Progenitor cell of endocrine pancreas (in vitro differentiated cells): ENCODE measurements at regions not wholly inside any gene's neighbourhood (a gene's known extent, or its start where the extent isn't known, plus 50 kb on each side); places are given as distances from the start of the nearest gene placed in this dataset.

ENCODE experiments used
- DNase-seq: peaks from one replicate; pipeline ENCODE4 v3.0.0; 2021; ENCODE audit warnings: low spot score; ENCODE audit not compliant: unreplicated experiment
- H3K27ac Mint-ChIP-seq: 2 replicates; pipeline ENCODE4 v1.8.0; 2021; ENCODE audit warnings: mild to moderate bottlenecking, moderate library complexity, mixed read lengths
- H3K27me3 Mint-ChIP-seq: 2 replicates; pipeline ENCODE4 v1.8.0; 2021; ENCODE audit warnings: mixed read lengths
- H3K36me3 Mint-ChIP-seq: 2 replicates; pipeline ENCODE4 v1.8.0; 2022; ENCODE audit warnings: mixed read lengths; ENCODE audit not compliant: insufficient read depth
- H3K4me1 Mint-ChIP-seq: 2 replicates; pipeline ENCODE4 v1.8.0; 2021; ENCODE audit warnings: low read depth, mixed read lengths
- H3K4me3 Mint-ChIP-seq: 2 replicates; pipeline ENCODE4 v1.8.0; 2021; ENCODE audit warnings: low read depth, mild to moderate bottlenecking, moderate library complexity, mixed read lengths
- H3K9me3 Mint-ChIP-seq: 2 replicates; pipeline ENCODE4 v1.8.0; 2021; ENCODE audit warnings: low read depth, mixed read lengths
- TF ChIP-seq, protein P1 (sequence below): fragments of 200-600 bp; sonication (generic); IDR thresholded peaks from one replicate; pipeline ENCODE4 v1.5.0; 2021; ENCODE audit warnings: antibody characterized with exemption, mild to moderate bottlenecking; ENCODE audit not compliant: unreplicated experiment

GRCh38 chr4:136516371-136516770 lies 1015.9 kb downstream of the PCDH18 start:
- TF ChIP-seq, protein P1, sequence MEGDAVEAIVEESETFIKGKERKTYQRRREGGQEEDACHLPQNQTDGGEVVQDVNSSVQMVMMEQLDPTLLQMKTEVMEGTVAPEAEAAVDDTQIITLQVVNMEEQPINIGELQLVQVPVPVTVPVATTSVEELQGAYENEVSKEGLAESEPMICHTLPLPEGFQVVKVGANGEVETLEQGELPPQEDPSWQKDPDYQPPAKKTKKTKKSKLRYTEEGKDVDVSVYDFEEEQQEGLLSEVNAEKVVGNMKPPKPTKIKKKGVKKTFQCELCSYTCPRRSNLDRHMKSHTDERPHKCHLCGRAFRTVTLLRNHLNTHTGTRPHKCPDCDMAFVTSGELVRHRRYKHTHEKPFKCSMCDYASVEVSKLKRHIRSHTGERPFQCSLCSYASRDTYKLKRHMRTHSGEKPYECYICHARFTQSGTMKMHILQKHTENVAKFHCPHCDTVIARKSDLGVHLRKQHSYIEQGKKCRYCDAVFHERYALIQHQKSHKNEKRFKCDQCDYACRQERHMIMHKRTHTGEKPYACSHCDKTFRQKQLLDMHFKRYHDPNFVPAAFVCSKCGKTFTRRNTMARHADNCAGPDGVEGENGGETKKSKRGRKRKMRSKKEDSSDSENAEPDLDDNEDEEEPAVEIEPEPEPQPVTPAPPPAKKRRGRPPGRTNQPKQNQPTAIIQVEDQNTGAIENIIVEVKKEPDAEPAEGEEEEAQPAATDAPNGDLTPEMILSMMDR, result no peak
- Mint-ChIP-seq H3K27me3 (no peaks in the 10 kb centered on the region), H3K4me1 (no peaks in the 10 kb centered on the region), H3K4me3 (no peak overlapping the region), H3K36me3 (no peaks in the 10 kb centered on the region), H3K27ac (no peak overlapping the region), H3K9me3 (peaks cover 12% of the 10 kb centered on the region)
- DNase-seq, result no peak

GRCh38 chr4:136505020-136505419 lies 1027.3 kb downstream of the PCDH18 start:
- no peak overlapping the region for H3K27ac Mint-ChIP-seq
- H3K36me3 Mint-ChIP-seq, result no peaks in the 10 kb centered on the region
- H3K4me3 Mint-ChIP-seq, result no peak overlapping the region
- no peaks in the 10 kb centered on the region for H3K9me3 Mint-ChIP-seq
- H3K4me1 Mint-ChIP-seq, result peaks cover 6% of the 10 kb centered on the region
- TF ChIP-seq, protein P1, result no peak
- no peak for DNase-seq
- no peaks in the 10 kb centered on the region for H3K27me3 Mint-ChIP-seq

DNA sequence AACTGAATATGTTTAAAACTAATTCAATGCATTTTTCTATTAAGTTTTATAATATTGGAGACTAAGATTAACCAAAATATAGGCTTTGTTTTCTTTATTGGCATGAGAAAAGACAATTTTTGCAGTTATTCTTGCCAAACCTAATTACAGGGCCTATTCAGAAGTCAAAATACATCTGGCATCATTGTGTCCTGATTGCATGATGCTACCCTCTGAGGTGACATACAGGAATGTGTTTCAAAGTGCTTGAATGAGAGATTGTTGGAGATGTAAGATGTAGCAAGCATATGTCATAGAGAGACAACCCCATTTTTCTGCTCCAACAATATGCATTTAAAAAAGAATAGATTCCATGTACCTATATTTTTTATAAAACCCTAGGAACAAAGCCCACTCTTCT lies 1036.4 kb downstream of the PCDH18 start:
- Mint-ChIP-seq H3K9me3 (no peaks in the 10 kb centered on the region), H3K4me3 (no peak overlapping the region), H3K27me3 (no peaks in the 10 kb centered on the region), H3K36me3 (no peaks in the 10 kb centered on the region), H3K4me1 (no peaks in the 10 kb centered on the region), H3K27ac (no peak overlapping the region)
- DNase-seq, result no peak
- TF ChIP-seq, protein P1, result no peak

DNA sequence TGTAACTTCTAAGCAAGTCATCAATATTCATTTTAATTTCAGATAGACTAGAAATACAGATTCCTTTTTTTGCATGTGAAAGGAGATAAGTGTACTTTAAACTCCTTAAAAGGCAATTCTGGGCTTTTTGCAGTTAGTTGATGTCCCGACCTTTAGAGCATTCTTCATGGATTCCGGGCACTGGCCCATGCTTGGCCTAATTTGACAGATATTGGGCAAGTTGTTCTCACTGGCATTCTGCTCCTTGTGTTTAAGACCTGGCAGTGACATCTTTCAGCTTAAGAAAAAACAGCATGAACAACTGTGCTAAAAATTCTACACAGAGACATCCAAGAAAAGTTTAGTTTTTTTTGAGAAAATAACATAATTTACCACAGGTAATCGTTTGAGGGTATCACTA lies 1037.2 kb downstream of the PCDH18 start:
- Mint-ChIP-seq H3K27me3 (no peaks in the 10 kb centered on the region), H3K4me3 (no peak overlapping the region)

GRCh38 chr4:136489101-136489500 lies 1043.2 kb downstream of the PCDH18 start:
- Mint-ChIP-seq H3K27ac (no peak overlapping the region), H3K9me3 (no peaks in the 10 kb centered on the region), H3K36me3 (no peaks in the 10 kb centered on the region), H3K27me3 (no peaks in the 10 kb centered on the region), H3K4me3 (no peak overlapping the region), H3K4me1 (no peaks in the 10 kb centered on the region)
- DNase-seq, result no peak
- TF ChIP-seq, protein P1, result no peak

More for the DNA sequence above, 1037.2 kb downstream of the PCDH18 start:
- Mint-ChIP-seq H3K9me3 (no peaks in the 10 kb centered on the region), H3K27ac (no peak overlapping the region), H3K36me3 (no peaks in the 10 kb centered on the region), H3K4me1 (no peaks in the 10 kb centered on the region)
- DNase-seq, result no peak
- TF ChIP-seq, protein P1, result no peak
